ENCODE measurements at regions not wholly inside any gene's neighbourhood (a gene's known extent, or its start where the extent isn't known, plus 50 kb on each side); places are given as distances from the start of the nearest gene placed in this dataset.

- H3K4me3 ChIP-seq (ENCODE audit: low read depth, low read length), result no peak overlapping the region
- TF ChIP-seq CTCF (IDR thresholded peaks at IDR 0.05; ENCODE audit: low read depth, low read length), result no peak
Observed at GRCh38 chr2:83944191-83944590, 514.9 kb downstream of the SUCLG1 start.

GRCh38 chr2:83943265-83943664 is 515.8 kb downstream of the SUCLG1 start:
- H3K4me3 ChIP-seq (ENCODE audit: low read depth, low read length), result no peak overlapping the region
- no peak for TF ChIP-seq CTCF (IDR thresholded peaks at IDR 0.05; ENCODE audit: low read depth, low read length)

GRCh38 chr2:83941886-83942285 is 517.2 kb downstream of the SUCLG1 start:
- TF ChIP-seq CTCF (IDR thresholded peaks at IDR 0.05; ENCODE audit: low read depth, low read length), result no peak

GRCh38 chr2:83933749-83934148 is 525.3 kb downstream of the SUCLG1 start:
- no peak overlapping the region for H3K4me3 ChIP-seq (ENCODE audit: low read depth, low read length)
- no peak for TF ChIP-seq CTCF (IDR thresholded peaks at IDR 0.05; ENCODE audit: low read depth, low read length)

More at GRCh38 chr2:83941886-83942285, 517.2 kb downstream of the SUCLG1 start:
- H3K4me3 ChIP-seq (ENCODE audit: low read depth, low read length), result no peak overlapping the region

- H3K4me3 ChIP-seq (ENCODE audit: low read depth, low read length), result no peak overlapping the region
- TF ChIP-seq CTCF (IDR thresholded peaks at IDR 0.05; ENCODE audit: low read depth, low read length), result no peak
Observed at GRCh38 chr2:83923531-83923930, 535.5 kb downstream of the SUCLG1 start.

- TF ChIP-seq CTCF (IDR thresholded peaks at IDR 0.05; ENCODE audit: low read depth, low read length), result no peak
- no peak overlapping the region for H3K4me3 ChIP-seq (ENCODE audit: low read depth, low read length)
Observed at GRCh38 chr2:83916559-83916958, 542.5 kb downstream of the SUCLG1 start.

- no peak for TF ChIP-seq CTCF (IDR thresholded peaks at IDR 0.05; ENCODE audit: low read depth, low read length)
- no peak overlapping the region for H3K4me3 ChIP-seq (ENCODE audit: low read depth, low read length)
Observed at GRCh38 chr2:83915381-83915780, 543.7 kb downstream of the SUCLG1 start.
